ENCODE measurements at regions not wholly inside any gene's neighbourhood (a gene's known extent, or its start where the extent isn't known, plus 50 kb on each side); places are given as distances from the start of the nearest gene placed in this dataset.
"Not testable (repeated sequence)": the region's sequence is repeated elsewhere in the genome, so short reads cannot be mapped to it uniquely, and the experiment has no call there.

DNA sequence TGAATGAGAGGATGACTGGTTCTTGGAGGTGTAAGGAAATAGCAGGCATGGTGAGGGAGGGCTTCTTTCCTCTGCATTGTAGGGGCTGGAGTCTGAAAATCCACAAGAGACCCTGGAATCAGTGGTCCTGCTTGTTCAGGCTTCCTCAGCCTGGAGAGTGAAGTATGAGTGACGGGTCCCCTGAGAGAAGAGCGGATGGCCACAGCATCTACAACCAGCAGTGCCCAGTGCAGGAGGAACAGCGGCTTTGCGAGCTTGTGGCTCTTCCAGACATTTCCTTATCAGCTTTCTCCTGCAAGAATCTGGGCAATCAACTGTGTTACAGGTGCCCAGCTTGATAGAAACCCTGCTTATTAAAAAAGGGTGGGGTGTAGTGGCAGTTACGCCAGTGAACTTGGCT, 97.0 kb upstream of the HES1 start:
- DNase-seq (ENCODE audit: low spot score): no peak
- intact Hi-C loops (cut with DNase I): no loop called here

DNA sequence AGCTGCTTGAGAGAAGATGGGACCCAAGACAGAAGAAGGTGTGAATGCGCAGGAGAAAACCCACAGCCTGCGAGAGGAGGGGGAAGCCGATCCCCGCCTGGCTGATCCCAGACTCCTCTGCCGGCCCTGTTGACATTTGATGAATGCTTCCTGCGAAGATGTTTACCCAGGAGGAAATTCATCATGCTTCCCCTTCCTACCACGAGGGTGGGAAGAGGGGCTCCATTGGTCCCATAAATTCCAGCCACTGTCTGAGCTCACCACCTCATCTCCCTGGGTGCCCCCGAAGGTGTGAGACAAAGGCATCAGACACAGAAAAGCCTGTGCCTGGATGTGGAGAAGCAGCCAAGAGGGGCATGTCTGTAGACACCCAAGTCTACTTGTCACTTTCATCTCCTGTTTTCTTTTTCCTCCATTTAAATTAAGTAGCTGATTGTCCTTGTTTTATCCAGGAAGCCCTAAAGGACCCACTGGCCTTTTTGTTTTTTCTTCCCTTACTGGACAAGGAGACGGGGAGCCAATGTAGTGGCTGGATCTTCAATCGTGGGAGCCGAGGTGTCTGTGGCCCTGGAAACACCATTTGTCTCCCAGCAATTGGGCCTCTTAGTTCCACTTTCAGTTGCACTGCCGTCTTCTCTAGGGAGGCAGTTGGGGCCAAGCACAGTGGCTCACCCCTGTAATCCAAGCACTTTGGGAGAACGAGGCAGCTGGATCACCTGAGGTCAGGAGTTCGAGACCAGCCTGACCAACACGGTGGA, 95.3 kb upstream of the HES1 start:
- DNase-seq (ENCODE audit: low spot score): no peak
- intact Hi-C loops (cut with DNase I): no loop called here

DNA sequence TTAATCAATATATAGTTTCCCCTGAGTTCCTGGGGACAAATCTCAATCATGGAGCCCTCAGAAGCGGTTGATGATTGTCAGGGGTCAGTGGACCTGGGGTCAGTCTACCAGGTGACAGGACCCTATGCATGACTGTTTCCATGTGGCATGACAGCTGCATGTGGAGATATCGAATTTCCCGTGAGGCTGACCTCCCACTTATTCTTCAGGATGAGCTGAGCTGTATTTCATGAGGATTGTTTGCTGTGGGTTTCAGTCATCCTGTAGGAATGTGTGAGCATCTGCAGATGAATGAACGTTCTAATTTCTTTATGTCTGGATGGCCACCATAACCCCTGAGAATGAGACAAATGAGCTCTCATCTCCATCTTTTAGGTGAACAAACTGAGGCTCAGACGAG, 93.0 kb upstream of the HES1 start:
- no peak for DNase-seq (ENCODE audit: low spot score)
- intact Hi-C loops (cut with DNase I): no loop called here

DNA sequence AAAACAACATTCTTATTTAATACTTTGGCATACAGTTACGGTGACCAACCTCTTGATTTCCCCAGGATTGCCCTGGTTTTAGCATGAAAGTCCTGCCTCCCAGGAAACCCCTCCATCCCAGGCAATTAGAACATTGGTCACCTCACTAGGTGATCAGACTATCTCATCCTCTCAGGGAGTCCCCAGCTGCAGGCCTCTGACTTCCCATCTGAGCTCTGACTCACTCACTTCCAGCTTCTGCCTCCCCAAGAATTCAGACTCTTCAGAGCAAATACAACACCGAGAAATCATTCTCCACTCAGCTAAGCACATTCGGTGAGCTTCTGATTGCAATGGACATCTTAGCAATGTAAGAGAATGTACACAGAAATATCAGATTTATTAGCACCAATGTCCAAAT, 92.4 kb upstream of the HES1 start:
- no peak for DNase-seq (ENCODE audit: low spot score)
- intact Hi-C loops (cut with DNase I): no loop called here

DNA sequence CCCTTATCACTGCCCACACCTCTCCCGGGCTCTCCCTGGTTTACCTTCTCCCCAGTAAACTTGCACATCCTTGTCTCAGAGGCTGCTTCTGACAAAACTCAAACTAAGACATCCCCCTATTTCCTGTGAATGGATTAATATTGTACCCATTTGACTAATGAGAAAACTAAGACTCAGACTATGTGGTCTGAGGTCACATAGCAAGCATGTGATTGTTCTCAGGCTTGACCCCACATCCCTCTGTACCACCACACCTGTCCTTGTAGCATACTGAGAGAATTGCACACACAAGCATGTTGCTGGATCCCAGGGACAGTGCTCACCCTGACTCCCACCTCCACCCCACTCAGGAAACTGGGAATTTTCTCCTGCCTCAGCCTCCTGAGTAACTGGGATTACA, 90.7 kb upstream of the HES1 start:
- DNase-seq (ENCODE audit: low spot score): no peak
- intact Hi-C loops (cut with DNase I): loop anchor here (5.0 kb wide), 1 partner anchor 33 kb away; no protein-coding TSS in a partner anchor

DNA sequence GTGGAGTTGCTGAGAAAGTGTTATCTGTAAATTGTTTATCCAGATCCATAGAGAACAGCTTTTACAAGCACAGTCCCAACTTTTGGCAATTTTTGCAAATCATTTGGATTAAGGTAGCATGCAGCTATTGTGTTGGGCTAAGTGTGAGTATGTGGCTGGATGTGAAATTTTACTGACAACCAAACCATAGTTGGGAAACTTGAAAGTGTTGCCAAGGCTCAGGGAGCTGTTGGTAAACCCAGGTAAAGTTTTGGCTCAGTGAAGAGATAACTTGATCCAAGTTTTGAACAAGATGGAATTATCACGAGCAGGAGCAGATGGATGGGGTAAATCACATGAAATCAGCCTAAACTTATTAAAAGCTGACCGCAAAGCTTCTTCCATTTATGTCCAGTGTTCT, 90.0 kb upstream of the HES1 start:
- intact Hi-C loops (cut with DNase I): loop anchor here (5.0 kb wide), 1 partner anchor 34 kb away; no protein-coding TSS in a partner anchor
- no peak for DNase-seq (ENCODE audit: low spot score)

DNA sequence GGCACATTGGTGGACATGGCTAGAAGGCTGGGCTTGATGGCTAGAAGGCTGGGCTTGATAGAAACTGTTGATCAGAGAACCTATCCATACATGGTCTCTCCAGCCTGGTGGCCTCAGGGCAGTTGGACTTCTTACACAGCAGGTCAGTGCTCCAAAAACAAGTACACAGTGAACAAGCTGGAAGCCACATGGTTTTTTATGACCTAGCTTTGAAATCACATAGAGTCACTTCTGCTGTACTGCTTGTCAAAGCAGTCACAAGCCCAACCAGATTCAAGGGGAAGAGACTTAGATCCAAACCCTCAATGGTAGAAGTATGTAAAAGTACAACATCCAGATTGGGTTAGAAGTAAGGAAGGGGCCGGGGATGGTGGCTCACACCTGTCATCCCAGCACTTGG, 89.4 kb upstream of the HES1 start:
- intact Hi-C loops (cut with DNase I): loop anchor here (5.0 kb wide), 1 partner anchor 34 kb away; no protein-coding TSS in a partner anchor
- DNase-seq (ENCODE audit: low spot score): no peak

DNA sequence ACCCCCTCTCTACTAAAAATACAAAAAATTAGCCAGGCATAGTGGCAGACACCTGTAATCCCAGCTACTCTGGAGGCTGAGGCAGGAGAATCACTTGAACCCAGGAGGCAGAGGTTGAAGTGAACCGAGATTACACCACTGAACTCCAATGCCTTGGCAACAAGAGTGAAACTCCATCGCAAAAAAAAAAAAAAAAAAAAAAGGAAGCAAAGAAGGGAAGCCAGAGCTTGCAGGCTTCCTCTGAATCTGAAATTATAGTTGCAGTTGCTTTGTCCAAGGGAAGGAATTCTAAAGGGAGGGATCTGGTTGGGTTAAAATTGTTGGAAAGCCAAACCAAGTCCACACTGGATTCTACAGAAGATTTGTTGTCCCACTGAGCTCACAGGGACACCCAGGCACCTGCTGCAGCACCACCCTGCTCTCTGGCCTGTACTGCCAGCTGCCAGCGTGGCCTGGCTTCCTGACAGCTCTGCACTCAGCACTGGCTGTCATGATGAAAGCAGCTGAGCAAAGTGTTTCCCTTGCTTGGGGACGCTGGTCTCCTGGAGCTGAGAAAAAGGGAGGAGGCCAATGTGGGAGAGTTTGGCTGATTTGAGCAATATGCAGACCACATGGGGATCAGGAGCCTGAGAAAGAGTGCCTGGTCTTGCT, 88.8 kb upstream of the HES1 start:
- peak; percentile 84 for DNase-seq (ENCODE audit: low spot score)

DNA sequence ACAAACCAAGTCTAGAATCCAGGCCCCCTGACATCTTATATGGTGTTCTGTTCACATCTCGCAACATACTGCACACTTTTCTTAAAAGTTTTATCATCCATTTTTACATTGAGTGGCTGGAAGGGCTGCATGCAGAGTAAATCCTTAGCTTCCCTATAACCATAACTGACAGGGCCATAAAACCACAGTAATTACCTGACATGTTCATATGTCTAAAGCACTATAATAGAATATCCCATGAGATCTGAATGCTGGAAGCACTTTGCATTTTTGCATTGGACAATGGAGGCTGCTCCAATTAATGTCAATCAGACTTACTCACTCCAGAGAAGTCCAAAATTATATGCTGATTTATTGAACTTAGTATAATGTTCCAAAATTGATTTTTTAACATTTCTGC, 86.6 kb upstream of the HES1 start:
- DNase-seq (ENCODE audit: low spot score): no peak
- intact Hi-C loops (cut with DNase I): loop anchor here (5.0 kb wide), 1 partner anchor 37 kb away; no protein-coding TSS in a partner anchor

More for the DNA sequence above, 88.8 kb upstream of the HES1 start:
- intact Hi-C loops (cut with DNase I): loop anchor here (5.0 kb wide), 1 partner anchor 35 kb away; no protein-coding TSS in a partner anchor

DNA sequence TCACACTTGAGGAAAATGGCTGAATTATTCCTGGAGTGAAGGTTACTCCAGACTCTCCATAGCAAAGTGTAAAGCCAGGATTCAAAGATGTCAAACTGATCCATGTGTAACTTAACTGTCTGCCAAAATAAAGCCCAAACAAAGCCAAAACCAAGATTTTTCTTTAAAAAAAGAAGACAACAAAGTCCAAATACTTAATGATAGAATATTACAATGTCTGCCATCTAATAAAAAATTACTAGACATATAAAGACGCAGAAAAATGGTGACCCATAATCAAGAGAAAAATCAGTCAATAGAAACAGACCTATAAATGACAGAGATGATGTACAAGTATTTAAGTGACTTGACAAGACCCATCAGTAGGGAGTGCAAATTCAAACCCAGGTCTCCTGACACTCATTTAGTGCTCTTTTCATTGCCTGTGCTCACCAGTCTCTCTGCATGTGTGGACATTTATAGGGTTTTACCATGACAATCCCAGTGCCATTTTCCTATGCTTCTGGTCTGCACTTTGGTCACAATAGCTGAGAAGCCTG, 85.1 kb upstream of the HES1 start:
- intact Hi-C loops (cut with DNase I): no loop called here
- DNase-seq (ENCODE audit: low spot score): no peak

DNA sequence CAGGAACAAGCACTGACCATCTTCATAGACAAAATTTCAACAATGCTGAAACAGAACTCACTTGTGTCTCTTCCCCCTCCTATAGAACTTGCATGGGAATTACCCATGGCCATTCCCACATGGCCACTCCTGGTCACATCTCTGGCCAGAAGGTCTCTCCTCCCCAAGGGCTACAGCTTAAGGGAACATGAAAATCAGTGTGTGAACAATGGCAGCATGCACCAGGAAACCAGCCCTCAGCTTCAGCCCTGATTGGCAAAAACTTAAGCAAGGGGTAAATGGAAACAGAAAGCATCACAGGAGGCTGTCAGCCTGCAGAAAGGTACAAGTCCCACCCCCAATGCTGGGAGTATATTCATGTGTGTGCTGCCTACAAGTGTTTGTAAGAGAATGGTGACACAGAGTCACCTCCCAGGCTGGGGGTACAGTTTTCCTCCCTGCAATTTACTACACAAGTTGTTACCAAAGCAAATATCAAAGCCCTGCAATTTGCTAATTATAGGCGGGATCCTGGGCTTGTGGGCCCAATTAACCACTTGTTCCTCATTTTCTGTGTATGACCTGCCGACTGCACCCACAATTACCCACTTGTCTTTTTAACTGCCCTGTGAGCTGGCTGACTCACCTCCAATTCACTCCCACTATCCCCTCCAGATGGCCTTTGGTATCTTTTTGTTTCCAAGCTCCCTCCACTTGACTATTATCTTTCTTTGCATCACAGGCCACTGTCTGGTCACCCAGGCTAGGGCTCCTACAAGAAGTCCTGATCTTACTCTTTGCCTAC, 84.4 kb upstream of the HES1 start:
- DNase-seq (ENCODE audit: low spot score): no peak
- intact Hi-C loops (cut with DNase I): no loop called here

DNA sequence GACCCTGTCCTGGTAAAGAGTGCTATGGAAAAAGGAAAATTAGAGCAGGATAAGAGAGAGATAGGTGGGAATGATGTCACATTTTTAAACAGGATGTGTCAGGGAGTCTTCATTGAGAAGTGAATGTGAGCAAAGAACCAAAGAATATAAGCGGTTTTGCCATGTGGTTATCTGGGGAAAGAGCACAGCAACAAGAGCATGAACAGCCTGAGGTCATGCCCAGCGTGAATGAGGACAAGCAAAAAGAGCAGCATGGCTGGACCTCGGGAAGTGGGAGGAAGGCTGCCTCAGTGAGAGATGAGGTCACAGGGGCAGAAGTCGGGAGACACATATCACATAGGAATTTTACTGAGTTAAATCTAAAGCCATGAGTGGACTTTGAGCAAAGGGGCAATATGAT, 82.8 kb upstream of the HES1 start:
- no peak for DNase-seq (ENCODE audit: low spot score)
- intact Hi-C loops (cut with DNase I): no loop called here

DNA sequence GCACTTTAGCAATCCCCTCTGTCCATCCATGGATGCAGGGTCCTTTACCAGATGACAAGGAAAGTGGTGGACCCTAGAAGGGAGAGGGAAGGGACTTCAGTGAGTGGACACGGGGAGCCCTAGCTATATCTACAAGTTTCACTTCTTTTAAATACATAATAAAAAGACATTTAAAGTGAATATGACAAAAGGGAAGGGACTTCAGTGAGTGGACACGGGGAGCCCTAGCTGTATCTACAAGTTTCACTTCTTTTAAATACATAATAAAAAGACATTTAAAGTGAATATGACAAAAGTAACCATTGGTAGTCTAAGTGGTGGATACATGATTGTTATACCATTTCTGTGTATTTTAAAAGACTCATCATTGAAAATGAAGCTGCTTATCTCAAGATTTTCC, 81.9 kb upstream of the HES1 start:
- intact Hi-C loops (cut with DNase I): no loop called here
- no peak for DNase-seq (ENCODE audit: low spot score)

DNA sequence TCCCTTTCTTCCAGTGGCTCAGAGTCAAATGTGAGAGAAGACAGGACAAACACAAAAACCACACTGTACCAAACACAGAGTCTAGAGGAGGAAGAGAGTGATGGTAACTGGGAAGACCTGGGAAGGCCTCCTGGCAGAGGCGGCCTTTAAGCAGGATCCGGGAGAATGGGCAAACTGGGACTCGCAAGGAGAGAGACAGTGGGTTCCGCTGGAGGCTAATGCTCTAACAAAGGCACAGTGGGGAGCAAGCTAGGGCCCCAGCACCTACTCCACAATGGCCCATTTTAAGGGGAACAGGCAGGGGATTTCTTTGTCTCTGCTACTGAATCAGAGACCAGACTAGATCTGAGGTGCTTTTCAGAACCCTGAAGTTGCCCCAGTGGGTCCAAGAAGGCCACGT, 81.4 kb upstream of the HES1 start:
- no peak for DNase-seq (ENCODE audit: low spot score)
- intact Hi-C loops (cut with DNase I): no loop called here

DNA sequence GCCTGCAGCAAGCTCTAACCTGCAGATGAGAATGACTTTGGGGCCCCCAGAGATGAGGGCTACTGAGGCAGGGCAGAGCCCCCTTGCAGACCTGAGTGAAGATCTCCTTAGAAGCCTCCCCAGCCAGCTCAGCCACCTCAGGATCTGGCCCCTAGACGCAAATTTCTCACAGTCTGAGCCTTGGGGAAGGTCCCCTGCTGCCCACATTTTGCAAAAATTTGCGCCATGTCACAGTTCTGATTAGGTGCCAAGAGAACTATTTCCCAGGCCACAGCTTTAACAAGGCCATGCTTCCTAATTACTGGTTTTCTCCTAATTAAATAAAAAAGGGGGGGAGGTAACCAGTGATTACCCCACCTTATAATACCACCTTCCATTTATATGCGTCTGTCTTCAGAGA, 81.0 kb upstream of the HES1 start:
- intact Hi-C loops (cut with DNase I): no loop called here
- DNase-seq (ENCODE audit: low spot score): no peak

DNA sequence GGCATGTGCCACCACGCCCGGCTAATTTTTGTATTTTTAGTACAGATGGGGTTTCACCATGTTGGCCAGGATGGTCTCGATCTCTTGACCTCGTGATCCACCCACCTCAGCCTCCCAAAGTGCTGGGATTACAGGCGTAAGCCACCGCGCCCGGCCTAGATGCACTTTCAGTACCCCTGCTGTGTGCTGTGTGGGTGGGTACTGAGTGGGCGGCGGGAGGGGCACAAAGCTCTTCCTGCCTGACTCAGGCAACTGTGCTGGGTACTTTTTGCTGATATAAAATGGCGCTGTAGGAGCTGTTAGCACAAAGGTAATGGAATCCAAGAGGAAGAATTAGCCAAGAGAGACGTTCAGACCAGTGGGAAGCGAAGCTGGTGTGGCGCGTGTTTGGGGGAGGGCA, 79.6 kb upstream of the HES1 start:
- intact Hi-C loops (cut with DNase I); DNase-seq (ENCODE audit: low spot score): not testable (repeated sequence)

DNA sequence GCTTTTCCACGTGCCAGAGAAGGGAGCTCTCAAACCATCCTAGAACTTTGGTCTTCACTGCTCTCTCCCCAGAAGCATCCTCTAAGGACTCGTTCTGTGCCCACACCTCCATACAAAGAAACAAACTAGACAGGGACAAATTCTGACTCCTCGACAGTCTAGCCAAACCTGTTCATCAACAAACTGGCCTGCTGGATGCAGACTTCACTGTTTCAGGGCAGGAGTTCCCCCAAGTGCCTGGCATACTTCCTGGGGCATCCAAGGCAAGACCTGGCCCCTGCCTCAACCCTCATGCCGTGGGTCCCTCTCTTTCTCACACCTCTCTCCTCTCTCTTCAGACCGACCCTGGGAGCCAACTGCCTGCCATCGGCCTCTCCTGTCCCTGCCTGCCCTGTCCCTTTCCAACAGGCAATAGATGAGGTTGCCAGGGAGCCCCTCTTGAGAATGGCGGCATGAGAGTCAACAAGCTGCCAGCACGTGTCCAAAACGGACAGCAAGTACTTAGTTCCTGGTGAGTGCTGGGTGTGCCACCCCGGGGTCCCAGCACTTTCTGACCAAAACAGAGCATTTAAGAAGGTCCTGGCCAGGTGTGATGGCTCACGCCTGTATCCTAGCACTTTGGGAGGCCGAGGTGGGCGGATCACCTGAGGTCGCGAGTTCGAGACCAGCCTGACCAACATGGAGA, 79.1 kb upstream of the HES1 start:
- DNase-seq (ENCODE audit: low spot score): no peak
- intact Hi-C loops (cut with DNase I): no loop called here

DNA sequence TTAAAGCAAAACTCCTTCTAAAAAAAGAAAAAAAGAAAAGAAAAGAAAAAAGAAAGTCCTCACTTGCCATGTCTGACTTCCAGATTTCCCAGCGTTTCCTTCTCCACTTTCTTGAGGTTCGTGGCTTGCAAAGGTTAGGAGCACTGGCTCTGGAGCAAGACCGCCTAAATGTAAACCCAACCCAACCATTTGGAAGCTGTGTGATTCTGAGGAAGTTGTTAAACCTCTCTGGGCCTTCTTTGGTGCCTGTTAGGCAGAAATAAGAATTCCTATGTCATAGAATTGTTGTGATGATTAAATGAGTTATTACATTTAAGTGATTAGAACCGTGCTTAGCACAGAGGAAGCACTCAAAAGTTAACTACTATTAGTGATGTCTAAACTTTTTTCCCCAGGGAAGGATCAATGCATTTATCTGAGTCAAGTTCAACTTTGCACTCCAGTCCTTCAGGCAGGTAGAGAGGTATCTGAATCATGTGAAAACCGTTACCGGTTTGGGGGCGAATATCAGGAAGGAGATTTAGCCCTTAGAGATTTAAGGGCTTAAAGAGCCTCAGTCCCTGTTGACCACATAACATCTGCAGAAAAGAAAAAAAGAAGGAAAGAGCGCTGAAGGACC, 78.3 kb upstream of the HES1 start:
- intact Hi-C loops (cut with DNase I): no loop called here

DNA sequence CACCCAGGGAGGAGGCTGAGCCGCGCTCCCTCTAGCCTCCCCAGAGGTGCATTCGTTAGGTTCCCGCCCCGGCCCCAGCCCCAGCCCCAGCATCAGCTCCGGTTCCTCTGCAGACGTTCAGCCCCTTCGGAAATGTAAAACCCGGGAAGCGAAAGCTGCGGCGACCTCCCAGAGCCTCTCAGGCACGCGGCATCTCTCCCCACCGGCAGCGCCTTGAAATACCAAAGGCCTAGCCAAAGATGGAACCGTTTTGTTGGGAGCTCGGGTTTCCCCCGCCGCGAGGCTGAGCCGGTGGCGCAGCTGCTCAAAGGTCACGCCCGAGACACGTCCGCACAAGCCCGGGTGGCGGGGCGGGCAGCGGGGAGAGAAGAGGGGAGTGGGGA, 77.8 kb upstream of the HES1 start:
- intact Hi-C loops (cut with DNase I): no loop called here
- DNase-seq (ENCODE audit: low spot score): no peak

More for the DNA sequence above, 78.3 kb upstream of the HES1 start:
- DNase-seq (ENCODE audit: low spot score): no peak
